ENCODE measurements at regions not wholly inside any gene's neighbourhood (a gene's known extent, or its start where the extent isn't known, plus 50 kb on each side); places are given as distances from the start of the nearest gene placed in this dataset.

DNA sequence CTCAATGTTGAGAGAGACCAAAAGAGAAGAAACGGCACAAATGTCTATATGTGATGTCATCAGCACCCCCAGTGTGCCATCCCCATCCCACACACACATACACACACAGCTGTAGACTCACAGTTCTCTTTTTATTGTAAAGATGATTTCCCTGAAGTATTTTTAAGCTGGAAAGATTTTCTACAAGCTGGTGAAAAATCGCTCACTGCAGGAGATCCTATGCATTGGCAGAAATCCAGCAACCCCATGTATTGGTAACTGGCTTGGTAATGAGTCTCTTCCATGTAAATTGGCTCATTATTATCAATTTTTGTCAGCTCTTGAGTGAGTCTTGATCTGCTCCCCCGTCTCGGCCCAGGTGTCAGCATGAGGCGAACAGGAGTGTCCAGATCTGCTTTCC lies 107.1 kb upstream of the UQCRFS1 start:
- TF ChIP-seq, protein P1, sequence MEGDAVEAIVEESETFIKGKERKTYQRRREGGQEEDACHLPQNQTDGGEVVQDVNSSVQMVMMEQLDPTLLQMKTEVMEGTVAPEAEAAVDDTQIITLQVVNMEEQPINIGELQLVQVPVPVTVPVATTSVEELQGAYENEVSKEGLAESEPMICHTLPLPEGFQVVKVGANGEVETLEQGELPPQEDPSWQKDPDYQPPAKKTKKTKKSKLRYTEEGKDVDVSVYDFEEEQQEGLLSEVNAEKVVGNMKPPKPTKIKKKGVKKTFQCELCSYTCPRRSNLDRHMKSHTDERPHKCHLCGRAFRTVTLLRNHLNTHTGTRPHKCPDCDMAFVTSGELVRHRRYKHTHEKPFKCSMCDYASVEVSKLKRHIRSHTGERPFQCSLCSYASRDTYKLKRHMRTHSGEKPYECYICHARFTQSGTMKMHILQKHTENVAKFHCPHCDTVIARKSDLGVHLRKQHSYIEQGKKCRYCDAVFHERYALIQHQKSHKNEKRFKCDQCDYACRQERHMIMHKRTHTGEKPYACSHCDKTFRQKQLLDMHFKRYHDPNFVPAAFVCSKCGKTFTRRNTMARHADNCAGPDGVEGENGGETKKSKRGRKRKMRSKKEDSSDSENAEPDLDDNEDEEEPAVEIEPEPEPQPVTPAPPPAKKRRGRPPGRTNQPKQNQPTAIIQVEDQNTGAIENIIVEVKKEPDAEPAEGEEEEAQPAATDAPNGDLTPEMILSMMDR (IDR thresholded peaks at IDR 0.05; ENCODE audit: unreplicated experiment): no peak
- no peak overlapping the region for H3K27ac Mint-ChIP-seq (ENCODE audit: unreplicated experiment)
- no peak overlapping the region for H3K4me3 Mint-ChIP-seq (ENCODE audit: unreplicated experiment)
- H3K36me3 Mint-ChIP-seq (ENCODE audit: low read depth, unreplicated experiment): no peaks in the 10 kb centered on the region
- H3K4me1 Mint-ChIP-seq (ENCODE audit: unreplicated experiment): peaks cover under 1% of the 10 kb centered on the region
- peaks cover 7% of the 10 kb centered on the region for H3K27me3 Mint-ChIP-seq (ENCODE audit: unreplicated experiment)
- DNase-seq (ENCODE audit: low spot score): no peak
- no peaks in the 10 kb centered on the region for H3K9me3 Mint-ChIP-seq (ENCODE audit: unreplicated experiment)

- Mint-ChIP-seq H3K27me3 (ENCODE audit: unreplicated experiment) (peaks cover 7% of the 10 kb centered on the region), H3K4me1 (ENCODE audit: unreplicated experiment) (peaks cover 6% of the 10 kb centered on the region), H3K27ac (ENCODE audit: unreplicated experiment) (no peak overlapping the region), H3K9me3 (ENCODE audit: unreplicated experiment) (no peaks in the 10 kb centered on the region), H3K4me3 (ENCODE audit: unreplicated experiment) (no peak overlapping the region), H3K36me3 (ENCODE audit: low read depth, unreplicated experiment) (no peaks in the 10 kb centered on the region)
- no peak for DNase-seq (ENCODE audit: low spot score)
- TF ChIP-seq, protein P1 (IDR thresholded peaks at IDR 0.05; ENCODE audit: unreplicated experiment): no peak
Observed at GRCh38 chr19:29320618-29321017, 107.7 kb upstream of the UQCRFS1 start.

GRCh38 chr19:29321116-29321515 lies 108.2 kb upstream of the UQCRFS1 start:
- TF ChIP-seq, protein P1 (IDR thresholded peaks at IDR 0.05; ENCODE audit: unreplicated experiment): no peak
- Mint-ChIP-seq H3K36me3 (ENCODE audit: low read depth, unreplicated experiment) (no peaks in the 10 kb centered on the region), H3K9me3 (ENCODE audit: unreplicated experiment) (no peaks in the 10 kb centered on the region), H3K4me3 (ENCODE audit: unreplicated experiment) (no peak overlapping the region), H3K4me1 (ENCODE audit: unreplicated experiment) (peaks cover 9% of the 10 kb centered on the region), H3K27me3 (ENCODE audit: unreplicated experiment) (peaks cover 9% of the 10 kb centered on the region), H3K27ac (ENCODE audit: unreplicated experiment) (no peak overlapping the region)
- DNase-seq (ENCODE audit: low spot score): no peak

GRCh38 chr19:29323021-29323430 lies 110.1 kb upstream of the UQCRFS1 start:
- Mint-ChIP-seq H3K4me3 (ENCODE audit: unreplicated experiment) (no peak overlapping the region), H3K9me3 (ENCODE audit: unreplicated experiment) (peaks cover 2% of the 10 kb centered on the region), H3K4me1 (ENCODE audit: unreplicated experiment) (peaks cover 9% of the 10 kb centered on the region), H3K27me3 (ENCODE audit: unreplicated experiment) (peaks cover 9% of the 10 kb centered on the region), H3K36me3 (ENCODE audit: low read depth, unreplicated experiment) (peaks cover 2% of the 10 kb centered on the region), H3K27ac (ENCODE audit: unreplicated experiment) (no peak overlapping the region)
- TF ChIP-seq, protein P1 (IDR thresholded peaks at IDR 0.05; ENCODE audit: unreplicated experiment): no peak
- no peak for DNase-seq (ENCODE audit: low spot score)

- peaks cover 9% of the 10 kb centered on the region for H3K27me3 Mint-ChIP-seq (ENCODE audit: unreplicated experiment)
- H3K4me1 Mint-ChIP-seq (ENCODE audit: unreplicated experiment): peaks cover 9% of the 10 kb centered on the region
- no peak overlapping the region for H3K4me3 Mint-ChIP-seq (ENCODE audit: unreplicated experiment)
- no peak for DNase-seq (ENCODE audit: low spot score)
- no peak overlapping the region for H3K27ac Mint-ChIP-seq (ENCODE audit: unreplicated experiment)
- peaks cover 8% of the 10 kb centered on the region for H3K9me3 Mint-ChIP-seq (ENCODE audit: unreplicated experiment)
- H3K36me3 Mint-ChIP-seq (ENCODE audit: low read depth, unreplicated experiment): peaks cover 4% of the 10 kb centered on the region
- TF ChIP-seq, protein P1 (IDR thresholded peaks at IDR 0.05; ENCODE audit: unreplicated experiment): no peak
Observed at GRCh38 chr19:29323440-29324290, 110.7 kb upstream of the UQCRFS1 start.

Measured in endothelial cell (in vitro differentiated cells).